GM11168 (cell line): ENCODE measurements at regions not wholly inside any gene's neighbourhood (a gene's known extent, or its start where the extent isn't known, plus 50 kb on each side); places are given as distances from the start of the nearest gene placed in this dataset.

Experiments used
- in situ Hi-C: fragments of 300-500 bp; cut with MboI; formaldehyde crosslinking; loops from one replicate; pipeline ENCODE4 v1.12.0; 2022; ENCODE audit warnings: low sequenced_read_pairs; ENCODE audit not compliant: unreplicated experiment

DNA sequence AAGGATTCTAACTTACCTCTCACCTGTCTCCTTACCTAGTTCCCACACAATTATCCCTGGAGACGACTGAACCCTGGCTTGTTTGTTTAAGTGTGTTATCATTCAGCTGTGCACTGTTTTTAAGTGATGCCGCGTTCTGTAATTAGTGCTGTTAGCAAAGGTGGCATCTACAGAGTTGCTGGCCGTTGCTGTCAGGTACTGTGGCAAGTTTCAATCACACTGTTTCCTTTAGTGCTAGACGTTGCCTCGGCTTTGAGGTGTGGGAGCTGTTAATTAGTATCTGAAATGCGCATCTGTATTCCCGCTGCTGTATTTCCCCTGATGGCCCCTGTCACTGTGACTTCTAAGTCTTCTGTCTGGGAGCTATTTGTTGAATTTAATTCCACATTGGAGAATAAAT lies 193.8 kb upstream of the GAS1 start:
- in situ Hi-C loops = no loop called here

DNA sequence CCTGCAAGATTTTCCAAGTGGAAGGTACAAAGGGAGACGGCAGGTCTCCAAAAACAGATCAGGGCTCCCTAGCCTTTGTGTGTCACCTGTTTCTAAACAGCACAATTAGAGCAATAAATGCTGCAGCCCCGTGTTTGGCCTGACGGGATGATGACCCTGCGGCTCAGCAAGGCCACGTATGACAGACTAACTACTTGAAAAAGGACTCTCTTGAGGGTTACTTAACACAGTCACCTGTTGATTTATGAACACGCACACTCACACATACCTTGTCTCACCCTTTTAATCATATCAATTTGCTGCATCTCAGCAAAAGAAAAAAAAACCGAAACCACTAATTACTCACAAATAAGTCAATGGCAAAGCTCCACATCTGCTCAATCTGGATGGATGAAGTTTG lies 199.6 kb upstream of the GAS1 start:
- in situ Hi-C loops = no loop called here

DNA sequence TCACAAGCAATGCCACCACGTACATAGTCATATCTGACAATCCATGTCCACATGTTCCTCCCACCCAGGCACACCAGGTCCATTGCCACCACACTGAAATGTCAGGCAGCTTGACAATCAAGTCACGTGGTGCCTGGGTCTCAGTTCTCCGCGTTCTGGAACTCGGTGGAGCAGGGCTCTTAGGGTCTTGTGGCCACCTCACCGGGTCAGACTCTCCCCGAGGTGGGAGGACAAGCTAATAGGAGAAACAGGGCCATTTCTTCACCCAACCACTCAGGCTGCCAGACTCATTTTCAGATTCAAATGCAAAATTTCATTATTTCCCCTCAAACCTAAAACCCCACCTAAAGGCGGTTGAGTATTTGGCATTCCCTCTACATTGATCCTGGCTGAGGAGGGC lies 200.5 kb upstream of the GAS1 start:
- in situ Hi-C loops = no loop called here

DNA sequence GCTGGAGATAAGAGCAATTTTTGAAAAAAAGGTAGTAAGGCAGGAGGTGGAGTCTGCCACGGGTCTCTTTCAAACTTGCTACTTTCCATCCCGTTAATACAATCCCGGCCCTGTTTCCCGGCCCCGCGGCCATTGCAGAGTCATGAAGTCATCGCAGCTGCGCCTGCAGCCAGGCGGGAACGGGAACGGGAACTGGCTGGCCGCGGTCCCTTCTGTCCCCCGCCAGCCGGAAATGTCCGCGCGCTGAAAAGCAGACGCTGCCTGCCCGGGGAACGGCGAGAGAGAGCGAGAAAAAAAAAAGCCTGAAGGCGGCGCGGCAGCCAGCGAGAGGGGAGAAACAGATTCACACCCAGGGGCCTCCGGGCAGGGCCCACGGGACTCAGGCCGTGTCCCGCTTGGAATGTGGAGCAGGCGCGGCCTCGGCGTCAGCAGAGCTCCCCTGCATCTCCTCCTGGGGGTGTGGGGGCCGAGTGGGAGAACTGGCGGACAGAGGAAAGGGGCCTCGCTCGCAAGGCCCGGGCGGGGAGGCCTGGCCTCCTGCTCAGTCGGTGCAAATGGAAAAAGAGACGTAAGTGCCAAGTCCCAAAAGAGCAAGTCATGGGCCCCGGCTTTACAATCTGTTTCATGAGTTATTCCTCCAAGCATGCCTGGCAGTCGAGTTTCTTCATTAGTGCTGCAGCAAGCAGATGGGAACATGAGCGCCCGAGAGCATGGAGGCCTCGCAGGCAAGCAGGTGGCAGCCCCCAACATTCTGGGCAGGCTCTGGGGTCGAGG lies 201.2 kb upstream of the GAS1 start:
- in situ Hi-C loops = no loop called here

DNA sequence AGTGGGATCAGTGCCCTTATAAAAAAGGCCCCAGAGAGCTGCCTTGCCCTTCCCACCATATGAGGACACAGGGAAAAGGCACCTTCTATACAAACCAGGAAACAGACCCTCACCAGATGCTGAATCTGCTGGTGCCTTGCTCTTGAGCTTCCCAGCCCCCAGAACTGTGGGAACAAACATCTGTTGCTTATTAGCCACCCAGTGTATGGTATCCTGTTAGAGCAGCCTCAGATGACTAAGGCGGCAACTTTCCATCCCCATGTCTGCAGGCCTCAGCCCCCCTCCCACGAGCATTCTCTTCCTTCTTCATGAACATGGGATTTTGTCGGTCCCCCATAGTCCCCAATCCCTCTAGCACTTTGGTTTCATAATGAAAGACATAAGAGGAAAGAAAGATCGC lies 202.5 kb upstream of the GAS1 start:
- in situ Hi-C loops = no loop called here

DNA sequence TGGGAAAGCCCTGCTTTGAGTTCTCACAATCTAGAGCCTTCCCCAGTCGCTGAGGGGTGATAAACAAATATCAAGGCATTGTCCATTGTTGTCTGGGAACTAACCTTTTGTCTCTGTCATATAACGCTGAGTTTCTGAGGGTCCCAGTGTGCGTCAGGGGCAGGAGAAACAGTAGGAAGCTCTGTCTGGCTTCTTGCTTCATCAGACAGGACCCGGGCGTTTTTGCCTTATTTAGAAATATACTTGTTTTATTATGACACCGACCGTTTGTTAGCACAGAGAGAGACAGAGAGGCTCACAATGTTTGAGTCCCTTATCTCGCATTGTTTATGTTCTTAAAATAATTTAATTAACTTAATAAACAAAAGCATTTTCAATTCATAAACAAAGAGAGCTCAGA lies 204.9 kb upstream of the GAS1 start:
- in situ Hi-C loops = no loop called here

DNA sequence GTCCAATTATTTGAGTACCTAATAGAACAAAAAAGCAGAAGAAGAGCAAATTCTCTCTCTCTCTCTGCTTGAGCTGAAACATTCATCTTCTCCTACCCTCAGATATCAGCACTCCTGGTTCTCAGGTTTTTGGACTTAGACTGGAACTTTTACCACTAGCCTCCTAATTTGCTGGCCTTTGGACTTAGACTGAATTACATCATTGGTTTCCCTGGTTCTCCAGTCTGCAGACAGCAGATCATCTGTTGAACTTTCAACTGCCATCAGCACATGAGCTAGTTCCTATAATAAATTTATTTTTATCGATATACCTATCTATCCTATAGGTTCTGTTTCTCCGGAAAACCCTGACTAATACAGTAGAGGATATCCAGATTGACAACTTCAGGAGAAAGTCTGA lies 208.9 kb upstream of the GAS1 start:
- in situ Hi-C loops = no loop called here

DNA sequence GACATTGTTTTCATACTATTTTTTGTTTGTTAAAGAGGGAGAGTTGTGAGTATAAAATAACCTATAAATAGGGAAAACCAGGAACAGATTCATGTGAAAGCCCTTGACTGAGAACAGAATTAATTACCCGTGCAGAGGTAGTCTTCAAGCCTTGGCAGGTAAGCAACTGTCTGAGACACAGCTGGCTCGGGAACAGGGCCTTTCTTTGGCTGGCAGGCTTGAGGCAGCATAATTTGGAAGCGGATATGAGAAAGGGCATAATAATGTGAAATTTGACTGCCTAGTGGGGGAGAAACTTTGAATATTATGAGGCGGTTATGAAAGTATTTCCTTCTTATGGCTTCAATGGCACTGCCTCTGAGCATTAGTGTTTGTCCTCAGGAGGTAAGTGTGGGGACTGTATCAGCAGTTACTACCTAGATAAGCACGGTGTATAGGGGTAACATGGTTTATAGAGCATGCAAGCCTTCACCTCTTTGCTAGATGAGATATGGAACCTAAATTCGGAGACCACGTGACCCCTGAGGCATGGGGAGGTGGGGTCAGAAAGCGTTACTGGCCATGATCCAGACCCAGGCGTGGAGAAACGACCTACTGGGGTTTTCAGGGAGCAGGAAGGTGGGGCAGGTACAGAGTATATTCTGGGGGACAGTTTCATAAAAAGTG lies 210.2 kb upstream of the GAS1 start:
- in situ Hi-C loops = no loop called here

DNA sequence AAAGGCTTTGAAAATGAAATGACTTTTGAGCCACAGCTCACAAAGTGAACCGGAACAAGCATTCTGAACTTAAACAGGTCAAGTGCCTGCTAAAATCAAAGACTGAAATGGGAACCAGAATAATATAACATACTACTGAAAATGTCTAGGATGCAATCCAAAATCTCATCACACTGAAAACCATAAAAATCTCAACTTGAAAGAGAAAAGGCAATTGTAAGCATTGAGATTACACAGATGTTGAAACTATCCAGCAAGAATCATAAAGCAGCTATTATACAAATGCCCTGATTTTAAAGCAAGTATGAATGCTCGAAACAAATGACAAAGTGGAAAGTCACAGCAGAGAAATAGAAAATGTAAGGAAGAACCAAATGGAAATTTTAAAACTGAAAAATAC lies 211.5 kb upstream of the GAS1 start:
- in situ Hi-C loops = no loop called here

DNA sequence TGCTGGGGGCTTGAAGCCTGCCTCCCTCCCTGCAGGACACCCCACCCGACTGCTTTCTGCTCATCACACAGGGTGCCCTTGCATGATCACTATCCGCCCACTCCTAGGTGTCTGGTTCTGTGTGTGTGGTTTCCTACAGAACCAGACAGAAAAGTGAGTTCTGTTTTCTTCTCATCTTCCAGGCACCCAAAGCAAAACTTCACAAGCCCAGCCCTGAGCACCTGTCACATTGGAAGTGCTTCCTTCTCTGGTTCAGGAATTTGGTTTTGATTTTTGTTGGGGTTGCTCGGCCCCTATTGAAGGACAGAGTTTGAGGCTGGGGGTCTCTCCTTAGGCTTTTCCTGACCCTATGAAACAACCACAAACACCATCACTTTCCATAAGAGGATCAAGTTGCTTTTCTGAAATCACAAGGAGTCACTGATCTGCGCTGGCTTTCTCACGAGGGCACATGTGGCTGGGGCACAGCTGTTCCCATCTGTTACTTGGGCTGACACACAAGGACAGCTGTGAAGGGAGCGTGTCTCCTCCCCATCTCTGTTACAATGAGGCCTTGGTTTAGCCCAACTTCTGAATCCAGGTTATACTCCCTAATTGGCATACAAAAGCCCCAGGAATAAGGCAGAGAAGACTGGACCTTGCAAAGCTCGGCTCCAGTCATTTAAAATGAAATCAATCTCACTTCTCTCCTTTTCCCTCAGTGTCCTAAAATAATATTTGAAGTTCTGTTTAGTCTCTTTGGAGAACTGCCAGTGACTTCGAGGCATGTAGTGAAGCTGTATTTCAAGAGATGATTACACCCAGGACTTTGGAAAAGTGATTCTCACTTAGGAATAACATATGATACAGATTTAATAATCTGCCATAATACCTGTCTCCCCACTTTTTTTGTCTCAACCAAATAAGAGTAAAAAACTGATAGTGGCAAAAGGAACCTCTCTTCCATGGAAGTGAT lies 213.1 kb upstream of the GAS1 start:
- in situ Hi-C loops = no loop called here

DNA sequence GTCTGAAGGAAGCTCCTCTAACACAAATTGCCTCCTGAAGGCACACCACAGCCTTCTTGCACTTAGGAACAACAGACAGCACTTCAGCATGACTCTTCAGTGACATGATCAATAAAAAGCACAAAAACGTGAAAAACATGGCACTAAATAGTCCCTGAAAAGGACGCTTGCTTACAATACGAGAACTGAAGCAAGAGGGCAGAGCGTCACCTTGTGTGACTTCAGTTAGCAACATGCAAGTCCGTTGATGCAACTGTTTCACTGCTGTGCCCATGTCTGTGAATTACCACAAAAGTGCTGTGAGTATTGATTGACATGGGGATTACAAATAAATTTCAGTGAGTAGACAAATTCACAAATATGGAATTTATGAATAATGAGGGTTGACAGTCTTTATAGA lies 219.9 kb upstream of the GAS1 start:
- in situ Hi-C loops = no loop called here

DNA sequence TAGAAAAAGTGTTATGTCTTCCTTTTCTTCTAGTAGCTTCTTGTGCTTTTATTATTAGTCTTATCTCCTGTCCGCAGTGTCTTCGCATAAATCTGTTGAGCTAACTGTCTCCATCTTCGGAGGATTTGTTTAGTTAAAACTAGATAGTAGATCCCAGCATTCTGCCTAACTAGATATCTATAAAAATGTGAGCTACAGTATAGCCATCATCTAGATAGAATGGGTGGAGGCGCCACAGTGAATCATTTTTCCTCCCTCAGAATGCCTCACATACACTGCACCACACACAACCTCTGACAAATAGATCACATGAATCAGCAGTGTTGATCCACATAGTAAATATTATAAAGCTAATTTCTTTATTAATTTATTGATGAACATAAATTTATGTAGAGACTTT lies 220.3 kb upstream of the GAS1 start:
- in situ Hi-C loops = no loop called here

DNA sequence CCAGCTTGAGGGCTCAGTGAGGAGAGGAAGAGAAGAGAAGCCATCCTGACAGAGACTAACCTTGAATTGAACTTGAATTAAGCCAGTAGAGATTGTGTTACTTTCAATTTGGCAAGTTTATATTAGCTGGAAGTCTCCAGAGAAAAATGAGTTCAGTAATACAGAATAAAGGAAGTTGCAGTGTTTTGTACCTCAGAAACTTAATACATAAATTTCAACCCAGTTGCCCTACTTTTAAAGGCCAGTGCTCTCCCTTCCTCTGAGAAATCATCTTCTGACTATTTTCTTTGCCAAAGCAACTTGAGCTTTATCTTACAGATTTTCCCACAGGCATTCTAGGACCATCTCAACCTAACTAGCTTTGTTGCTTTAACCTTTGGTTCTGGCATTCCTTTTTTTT lies 231.0 kb upstream of the GAS1 start:
- in situ Hi-C loops = no loop called here

DNA sequence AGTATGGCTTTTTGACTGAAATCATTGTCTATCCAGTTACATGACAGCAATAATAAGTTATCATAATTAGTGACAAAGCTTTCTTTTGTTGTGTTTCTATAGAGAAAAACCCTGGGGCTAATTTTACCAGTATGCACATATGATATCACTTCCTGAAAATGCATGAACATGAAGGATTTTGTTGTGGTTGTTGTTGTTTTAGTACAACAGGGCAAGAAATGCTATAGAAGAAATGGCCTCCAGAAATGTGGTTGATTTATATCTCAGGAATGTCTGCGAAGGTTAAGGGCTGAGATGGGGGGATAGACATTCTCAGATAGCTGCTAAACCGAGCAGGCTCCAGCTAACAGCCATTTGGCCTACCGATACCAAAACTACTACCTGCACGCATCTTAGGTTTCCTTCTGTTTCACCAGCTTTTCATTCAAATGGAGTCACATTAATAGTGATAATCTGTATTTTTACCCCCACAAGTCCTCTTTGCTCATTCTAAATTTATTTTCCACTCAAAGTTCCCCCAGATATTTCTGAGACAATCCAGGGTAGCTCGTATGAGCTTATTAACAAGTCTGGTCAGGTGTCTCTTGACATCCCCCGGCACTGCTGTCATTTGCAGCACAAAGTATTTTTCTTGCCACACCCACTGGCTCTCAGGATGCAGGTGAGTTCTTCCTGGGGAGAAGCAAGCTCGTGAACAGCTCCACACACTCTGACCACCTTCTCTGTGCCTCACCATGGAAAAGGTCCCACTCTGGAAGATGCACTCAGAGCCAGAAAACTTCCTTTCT lies 232.4 kb upstream of the GAS1 start:
- in situ Hi-C loops = no loop called here

DNA sequence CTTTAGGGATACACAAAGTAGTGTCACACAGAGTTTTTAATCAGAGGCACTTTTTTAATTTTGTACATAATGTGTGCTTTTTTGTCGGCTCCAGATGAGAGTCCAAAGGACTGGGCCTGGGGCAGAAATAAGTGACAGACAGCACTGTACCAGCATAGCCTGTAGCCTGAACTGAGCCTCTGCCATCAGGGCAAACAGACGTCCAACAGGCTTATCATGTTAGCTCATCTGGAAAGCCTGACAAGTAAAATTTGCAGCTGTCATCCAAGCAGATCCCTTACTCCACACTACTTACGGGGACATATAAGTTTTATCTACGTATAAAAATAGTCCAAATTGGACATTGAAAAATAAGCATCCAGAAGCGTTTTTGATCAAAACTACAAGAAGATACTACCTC lies 233.1 kb upstream of the GAS1 start:
- in situ Hi-C loops = no loop called here

DNA sequence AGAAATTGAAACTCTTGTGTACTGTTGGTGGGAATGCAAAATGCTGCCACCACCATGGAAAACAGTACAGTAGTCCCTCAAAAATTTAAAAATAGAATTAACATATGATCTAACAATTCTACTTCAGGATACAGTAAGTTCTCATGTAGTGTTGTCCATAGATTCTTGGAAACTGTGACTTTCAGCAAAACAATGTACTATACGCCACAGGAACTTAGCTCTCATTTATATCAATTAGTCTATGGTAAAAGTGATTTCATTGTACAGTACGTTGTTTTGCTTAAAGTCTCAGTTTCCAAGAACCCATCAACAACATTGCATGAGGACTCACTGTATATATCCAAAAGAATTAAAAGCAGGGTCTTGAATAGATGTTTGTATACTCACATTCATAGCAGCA lies 233.5 kb upstream of the GAS1 start:
- in situ Hi-C loops = no loop called here

DNA sequence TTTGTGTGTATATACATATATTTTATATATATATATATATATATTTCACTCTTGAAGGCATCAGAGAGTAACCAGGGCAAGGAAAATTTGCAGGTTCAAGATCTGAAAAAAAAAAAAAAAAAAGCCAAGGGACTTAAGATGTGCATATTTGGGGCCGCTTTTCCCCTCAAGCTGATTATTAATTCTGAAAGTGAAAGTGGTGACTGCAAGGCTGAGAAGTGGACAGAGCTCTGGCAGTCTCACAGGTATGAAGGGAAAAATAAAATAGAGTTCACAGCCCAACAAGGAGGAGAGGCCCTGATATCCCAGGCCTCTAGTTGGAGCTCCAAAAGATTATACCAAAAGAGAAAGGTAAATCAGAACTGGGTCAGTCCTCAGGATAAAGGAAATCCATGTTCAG lies 234.4 kb upstream of the GAS1 start:
- in situ Hi-C loops = no loop called here

DNA sequence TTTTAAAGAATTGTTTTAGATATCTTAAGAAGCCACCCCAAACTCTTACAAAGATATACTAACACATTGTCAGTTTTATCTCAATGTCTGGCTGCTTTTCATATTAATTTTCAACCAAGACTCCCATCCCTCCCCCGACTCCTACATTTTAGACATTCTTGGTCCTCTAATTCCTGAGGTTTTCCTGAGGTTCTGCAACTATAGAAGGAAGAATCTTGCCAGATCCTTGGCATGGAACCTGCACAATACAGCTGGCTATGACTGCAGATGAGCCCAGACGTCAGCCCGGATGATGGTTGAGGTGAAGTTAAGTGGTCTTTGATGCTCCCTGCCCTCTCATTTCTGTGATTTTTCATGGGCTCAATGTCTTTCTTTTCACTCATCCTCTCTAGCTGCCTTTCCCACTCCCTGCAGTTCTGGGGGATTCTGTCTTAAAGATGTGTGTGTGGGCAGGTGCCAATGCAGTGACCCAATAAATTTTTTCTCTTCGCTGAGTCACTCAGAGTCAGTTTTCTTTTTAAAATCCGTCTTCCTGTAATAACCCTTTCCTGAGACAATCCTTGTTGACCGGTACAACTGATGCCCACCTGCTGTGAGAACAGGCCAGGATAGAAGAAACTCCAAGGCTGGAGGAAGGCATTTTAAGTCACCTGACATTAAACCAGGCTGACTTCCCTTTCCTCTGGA lies 237.8 kb upstream of the GAS1 start:
- in situ Hi-C loops = no loop called here

DNA sequence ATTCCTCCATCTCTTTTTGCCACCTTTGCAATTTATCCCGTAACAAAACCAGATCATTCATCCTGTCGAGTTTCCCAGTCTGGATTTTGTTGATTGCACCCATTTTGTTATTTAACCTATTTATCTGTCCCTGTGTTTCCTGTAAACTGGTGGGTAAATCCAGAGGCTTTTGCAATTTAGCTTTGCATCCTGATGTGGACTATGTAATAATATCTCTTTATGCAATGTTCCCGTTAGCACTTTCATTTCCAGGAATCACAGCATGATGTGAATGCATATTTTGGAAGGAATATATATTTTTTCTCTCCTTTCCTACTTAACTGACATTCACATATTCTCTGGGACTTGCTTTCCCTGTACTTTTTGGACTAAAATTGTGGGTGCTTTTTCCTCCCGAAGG lies 240.3 kb upstream of the GAS1 start:
- in situ Hi-C loops = no loop called here

DNA sequence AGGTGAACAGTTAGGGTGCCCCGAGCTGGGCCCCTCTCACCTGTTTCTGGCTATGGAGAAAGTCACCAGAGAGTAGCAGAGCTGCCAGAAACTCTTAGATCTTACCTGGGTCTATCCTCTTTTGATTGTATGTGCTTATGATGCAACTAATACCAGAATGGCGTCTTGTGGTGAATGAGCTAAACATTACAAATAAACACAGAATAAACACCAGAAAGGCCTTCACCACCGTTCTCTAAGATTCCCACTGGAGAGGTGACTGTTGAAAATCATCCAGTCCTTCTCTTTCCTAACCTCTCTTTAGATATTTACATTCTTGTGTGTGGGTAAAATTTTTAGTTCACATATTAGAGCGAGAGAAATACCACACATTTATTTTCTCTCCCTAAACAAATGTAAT lies 241.7 kb upstream of the GAS1 start:
- in situ Hi-C loops = no loop called here
